Eye (tissue), 1 donor: ENCODE measurements at regions not wholly inside any gene's neighbourhood (a gene's known extent, or its start where the extent isn't known, plus 50 kb on each side); places are given as distances from the start of the nearest gene placed in this dataset.

Experiments
- DNase-seq: peaks from one replicate; pipeline ENCODE4 v3.0.0-alpha.2; 2015

GRCh38 chr1:223487887-223488259, 94.7 kb downstream of the CCDC185 start:
- DNase-seq = no peak

GRCh38 chr1:223489439-223489838, 96.2 kb downstream of the CCDC185 start:
- DNase-seq = no peak

- DNase-seq = no peak
Observed at GRCh38 chr1:223490256-223490655, 97.0 kb downstream of the CCDC185 start.
